Mesothelial cell of epicardium (in vitro differentiated cells): ENCODE measurements at regions not wholly inside any gene's neighbourhood (a gene's known extent, or its start where the extent isn't known, plus 50 kb on each side); places are given as distances from the start of the nearest gene placed in this dataset.

ENCODE experiments used
- DNase-seq, 2 experiments: peaks; one replicate each; pipeline ENCODE4 v3.0.0; 2021; ENCODE audit warnings: low spot score in 2 of 2; ENCODE audit not compliant: unreplicated experiment in 2 of 2
- H3K27ac Mint-ChIP-seq: 2 replicates; pipeline ENCODE4 v1.8.0; 2021; ENCODE audit warnings: mixed read lengths
- H3K27me3 Mint-ChIP-seq: 2 replicates; pipeline ENCODE4 v1.8.0; 2021; ENCODE audit warnings: low read depth, mixed read lengths
- H3K36me3 Mint-ChIP-seq: 2 replicates; pipeline ENCODE4 v1.8.0; 2021; ENCODE audit warnings: mixed read lengths
- H3K4me1 Mint-ChIP-seq: 2 replicates; pipeline ENCODE4 v1.8.0; 2021; ENCODE audit warnings: mixed read lengths
- H3K4me3 Mint-ChIP-seq: 2 replicates; pipeline ENCODE4 v1.8.0; 2021; ENCODE audit warnings: mild to moderate bottlenecking, moderate library complexity, mixed read lengths
- H3K9me3 Mint-ChIP-seq: 2 replicates; pipeline ENCODE4 v1.8.0; 2021; ENCODE audit warnings: mixed read lengths
- CTCF ChIP-seq: fragments of 200-600 bp; sonication (generic); IDR thresholded peaks from one replicate; pipeline ENCODE4 v1.5.0; 2021; ENCODE audit warnings: antibody characterized with exemption; ENCODE audit not compliant: unreplicated experiment

GRCh38 chr4:179112441-179113170, 1670.4 kb upstream of the AGA start:
- H3K27ac Mint-ChIP-seq: no peak overlapping the region
- H3K4me3 Mint-ChIP-seq: no peak overlapping the region
- H3K36me3 Mint-ChIP-seq: no peaks in the 10 kb centered on the region
- DNase-seq: no peak
- H3K27me3 Mint-ChIP-seq: no peaks in the 10 kb centered on the region
- H3K4me1 Mint-ChIP-seq: no peaks in the 10 kb centered on the region
- no peaks in the 10 kb centered on the region for H3K9me3 Mint-ChIP-seq
- no peak for TF ChIP-seq CTCF

GRCh38 chr4:179114615-179115014, 1672.4 kb upstream of the AGA start:
- Mint-ChIP-seq H3K27ac (no peak overlapping the region), H3K36me3 (no peaks in the 10 kb centered on the region), H3K4me3 (no peak overlapping the region), H3K9me3 (no peaks in the 10 kb centered on the region), H3K27me3 (no peaks in the 10 kb centered on the region), H3K4me1 (no peaks in the 10 kb centered on the region)
- no peak for DNase-seq
- no peak for TF ChIP-seq CTCF

- Mint-ChIP-seq H3K4me3 (no peak overlapping the region), H3K9me3 (no peaks in the 10 kb centered on the region), H3K27me3 (no peaks in the 10 kb centered on the region), H3K27ac (no peak overlapping the region), H3K4me1 (no peaks in the 10 kb centered on the region), H3K36me3 (no peaks in the 10 kb centered on the region)
- DNase-seq: no peak
- TF ChIP-seq CTCF: no peak
Observed at GRCh38 chr4:179116011-179116410, 1673.8 kb upstream of the AGA start.

GRCh38 chr4:179116581-179116980, 1674.3 kb upstream of the AGA start:
- DNase-seq: no peak
- Mint-ChIP-seq H3K27ac (no peak overlapping the region), H3K9me3 (no peaks in the 10 kb centered on the region), H3K4me3 (no peak overlapping the region), H3K36me3 (no peaks in the 10 kb centered on the region), H3K27me3 (no peaks in the 10 kb centered on the region), H3K4me1 (no peaks in the 10 kb centered on the region)
- TF ChIP-seq CTCF: no peak

GRCh38 chr4:179123084-179123483, 1680.8 kb upstream of the AGA start:
- Mint-ChIP-seq H3K27ac (no peak overlapping the region), H3K36me3 (no peaks in the 10 kb centered on the region)
- TF ChIP-seq CTCF: no peak

More at GRCh38 chr4:179123084-179123483, 1680.8 kb upstream of the AGA start:
- H3K27me3 Mint-ChIP-seq: no peaks in the 10 kb centered on the region
- no peak for DNase-seq
- peaks cover 6% of the 10 kb centered on the region for H3K4me1 Mint-ChIP-seq
- H3K4me3 Mint-ChIP-seq: no peak overlapping the region
- H3K9me3 Mint-ChIP-seq: no peaks in the 10 kb centered on the region
